Tibial artery (tissue), 4 donors: ENCODE measurements at regions not wholly inside any gene's neighbourhood (a gene's known extent, or its start where the extent isn't known, plus 50 kb on each side); places are given as distances from the start of the nearest gene placed in this dataset.

Source experiments
- DNase-seq, 2 donors: peaks; one replicate each; pipeline ENCODE4 v3.0.0-alpha.2; 2019
- H3K27ac ChIP-seq, 2 donors: fragments of 200-600 bp; sonication (generic) in 1 of 2; 1 replicate in 1 of 2; 2 replicates in 1 of 2; pipeline ENCODE4 v1.5.1; 2018 to 2019; ENCODE audit warnings: mild to moderate bottlenecking in 1 of 2
- H3K27me3 ChIP-seq, 2 donors: fragments of 200-600 bp; sonication (generic) in 1 of 2; one replicate each; pipeline versions ENCODE4 v1.5.1 to v1.6.0; 2016 to 2019
- H3K36me3 ChIP-seq, 3 donors: fragments of 200-600 bp; sonication (generic) in 2 of 3; one replicate each; pipeline ENCODE4 v1.5.1; 2016 to 2019; ENCODE audit warnings: mild to moderate bottlenecking in 2 of 3
- H3K4me1 ChIP-seq, 4 donors: fragments of 200-600 bp; sonication (generic) in 2 of 4; 1 replicate in 3 of 4; 2 replicates in 1 of 4; pipeline ENCODE4 v1.5.1; 2016 to 2019
- H3K4me3 ChIP-seq, 2 donors: fragments of 200-600 bp; sonication (generic) in 1 of 2; 1 replicate in 1 of 2; 2 replicates in 1 of 2; pipeline ENCODE4 v1.5.1; 2018 to 2019; ENCODE audit warnings: mild to moderate bottlenecking in 2 of 2
- H3K9me3 ChIP-seq, 3 donors: fragments of 200-600 bp; sonication (generic) in 1 of 3; one replicate each; pipeline ENCODE4 v1.5.1; 2016 to 2019
- CTCF ChIP-seq, 2 experiments: fragments of 200-600 bp in 1 of 2; fragments of 450-650 bp in 1 of 2; IDR thresholded peaks; one replicate each; pipeline ENCODE4 v1.5.1; 2017 to 2019; ENCODE audit warnings: antibody characterized with exemption in 2 of 2, mild to moderate bottlenecking in 1 of 2, moderate library complexity in 1 of 2
- intact Hi-C: fragments of 100-400 bp; cut with DNase I; formaldehyde crosslinking; loops from one replicate; pipeline ENCODE4 v1.15.0; 2023; ENCODE audit warnings: low total_unique reads

GRCh38 chr6:11326116-11326515, 93.6 kb upstream of the NEDD9 start:
- no peak overlapping the region for H3K27ac ChIP-seq
- no peaks in the 10 kb centered on the region for H3K27me3 ChIP-seq
- H3K9me3 ChIP-seq, result no peaks in the 10 kb centered on the region
- peaks cover 0 to 12% (median 3%) of the 10 kb centered on the region in 4 donors for H3K4me1 ChIP-seq
- intact Hi-C loops, result no loop called here
- no peaks in the 10 kb centered on the region for H3K36me3 ChIP-seq
- H3K4me3 ChIP-seq, result no peak overlapping the region
- DNase-seq, result no peak
- no peak for TF ChIP-seq CTCF (IDR thresholded peaks at IDR 0.05)

- intact Hi-C loops, result no loop called here
- no peak overlapping the region for H3K4me3 ChIP-seq
Observed at GRCh38 chr6:11324453-11325015, 92.1 kb upstream of the NEDD9 start.

GRCh38 chr6:11323666-11324452, 91.4 kb upstream of the NEDD9 start:
- Histone ChIP-seq H3K27me3 (no peaks in the 10 kb centered on the region), H3K4me3 (no peak overlapping the region), H3K4me1 (peaks cover 0 to 12% (median 4%) of the 10 kb centered on the region in 4 donors), H3K9me3 (no peaks in the 10 kb centered on the region), H3K36me3 (no peaks in the 10 kb centered on the region), H3K27ac (no peak overlapping the region)
- intact Hi-C loops, result no loop called here
- DNase-seq, result peak; percentile 44 to 71
- TF ChIP-seq CTCF (IDR thresholded peaks at IDR 0.05), result no peak

More at GRCh38 chr6:11324453-11325015, 92.1 kb upstream of the NEDD9 start:
- H3K36me3 ChIP-seq, result no peaks in the 10 kb centered on the region
- no peaks in the 10 kb centered on the region for H3K9me3 ChIP-seq
- H3K27ac ChIP-seq, result no peak overlapping the region
- H3K4me1 ChIP-seq, result peaks cover 0 to 12% (median 3%) of the 10 kb centered on the region in 4 donors
- TF ChIP-seq CTCF (IDR thresholded peaks at IDR 0.05), result no peak
- H3K27me3 ChIP-seq, result no peaks in the 10 kb centered on the region
- DNase-seq, result no peak

- DNase-seq, result no peak
- Histone ChIP-seq H3K9me3 (no peaks in the 10 kb centered on the region), H3K4me3 (no peak overlapping the region), H3K36me3 (no peaks in the 10 kb centered on the region), H3K4me1 (peaks cover 0 to 18% (median 5%) of the 10 kb centered on the region in 4 donors), H3K27ac (no peak overlapping the region), H3K27me3 (no peaks in the 10 kb centered on the region)
- TF ChIP-seq CTCF (IDR thresholded peaks at IDR 0.05), result no peak
- intact Hi-C loops, result no loop called here
Observed at GRCh38 chr6:11322252-11322885, 89.9 kb upstream of the NEDD9 start.

GRCh38 chr6:11320914-11321597, 88.6 kb upstream of the NEDD9 start:
- no peak for DNase-seq
- no peak for TF ChIP-seq CTCF (IDR thresholded peaks at IDR 0.05)

More at GRCh38 chr6:11320914-11321597, 88.6 kb upstream of the NEDD9 start:
- Histone ChIP-seq H3K9me3 (no peaks in the 10 kb centered on the region), H3K4me1 (peaks cover 0 to 18% (median 5%) of the 10 kb centered on the region in 4 donors), H3K27me3 (no peaks in the 10 kb centered on the region), H3K27ac (no peak overlapping the region), H3K36me3 (no peaks in the 10 kb centered on the region), H3K4me3 (no peak overlapping the region)
- intact Hi-C loops, result no loop called here
